ENCODE measurements at regions not wholly inside any gene's neighbourhood (a gene's known extent, or its start where the extent isn't known, plus 50 kb on each side); places are given as distances from the start of the nearest gene placed in this dataset.
"Not testable (repeated sequence)": the region's sequence is repeated elsewhere in the genome, so short reads cannot be mapped to it uniquely, and the experiment has no call there.

DNA sequence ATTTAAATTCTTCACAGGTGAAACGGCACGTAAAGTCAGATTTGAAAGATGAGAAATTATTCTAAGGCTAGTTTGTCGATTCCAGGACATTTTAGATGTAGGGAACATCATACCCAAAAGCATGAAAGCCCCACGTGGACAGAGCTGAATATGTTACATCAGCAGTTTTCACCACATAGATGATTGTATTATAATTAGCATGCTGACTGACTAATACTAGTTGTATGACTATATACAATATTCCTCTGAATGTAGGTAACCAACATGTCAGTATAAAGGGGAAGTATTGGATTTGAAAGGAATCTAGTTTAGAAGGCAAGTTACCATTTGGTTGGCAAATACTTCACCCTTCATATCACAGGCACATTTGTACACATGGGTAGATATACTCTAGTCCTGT lies 304.6 kb downstream of the UBE2NL start:
- ATAC-seq; BruUV-seq (replicated peaks); CTCF ChIA-PET: not testable (repeated sequence)

DNA sequence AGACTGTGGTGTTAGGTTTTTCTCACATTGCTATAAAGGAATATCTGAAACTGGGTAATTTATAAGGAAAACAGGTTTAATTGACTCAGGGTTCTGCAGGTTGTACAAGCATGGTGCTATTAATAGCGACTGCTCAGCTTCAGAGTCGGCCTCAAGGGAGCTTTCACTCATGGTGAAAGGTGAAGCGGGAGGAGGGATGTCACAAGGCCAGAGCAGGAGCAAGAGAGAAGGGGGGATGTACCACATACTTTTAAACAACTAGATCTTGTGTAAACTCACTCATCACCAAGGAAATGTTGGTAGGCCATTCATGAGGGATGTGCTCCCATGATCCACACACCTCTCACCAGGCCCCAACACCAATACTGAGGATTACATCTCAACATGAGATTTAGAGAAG lies 313.2 kb downstream of the UBE2NL start:
- ATAC-seq; H3K4me1 ChIP-seq (ENCODE audit: control insufficient read depth in 1 of 2, insufficient read depth in 2 of 2, low read length in 2 of 2); H3K9me2 ChIP-seq (ENCODE audit: insufficient read depth); DNase-seq (ENCODE audit: low read depth, low spot score); H3K4me3 ChIP-seq (replicated peaks in 1 of 2; ENCODE audit: low read depth in 1 of 2, low read length in 2 of 2); H3K9me3 ChIP-seq (ENCODE audit: control insufficient read depth in 1 of 2, insufficient read depth in 1 of 2, low read depth in 1 of 2, low read length in 2 of 2); BruUV-seq (replicated peaks); H3K27me3 ChIP-seq (ENCODE audit: insufficient read depth, low read length); H2AFZ ChIP-seq (ENCODE audit: low read depth, low read length, poor library complexity, severe bottlenecking); POLR2A ChIA-PET; RAD21 ChIA-PET (ENCODE audit: low non-redundant PET in 1 of 2, low total read pairs in 2 of 2, uncharacterized antibody in 2 of 2, unreplicated experiment in 2 of 2); H4K20me1 ChIP-seq (ENCODE audit: insufficient read depth); H3K9ac ChIP-seq (ENCODE audit: low read length); CTCF ChIA-PET; H3K79me2 ChIP-seq (ENCODE audit: insufficient read depth, low read length); H3K4me2 ChIP-seq (ENCODE audit: low read length); H3K27ac ChIP-seq (ENCODE audit: low read depth, low read length); H3K36me3 ChIP-seq (ENCODE audit: control insufficient read depth in 1 of 2, insufficient read depth in 2 of 2, low read length in 2 of 2); intact Hi-C loops (cut with micrococcal nuclease): not testable (repeated sequence)

More for the DNA sequence above, 304.6 kb downstream of the UBE2NL start:
- H3K27ac ChIP-seq (ENCODE audit: low read depth, low read length); H3K4me2 ChIP-seq (ENCODE audit: low read length); H3K9me3 ChIP-seq (ENCODE audit: control insufficient read depth in 1 of 2, insufficient read depth in 1 of 2, low read depth in 1 of 2, low read length in 2 of 2); RAD21 ChIA-PET (ENCODE audit: low non-redundant PET in 1 of 2, low total read pairs in 2 of 2, uncharacterized antibody in 2 of 2, unreplicated experiment in 2 of 2); H3K79me2 ChIP-seq (ENCODE audit: insufficient read depth, low read length); POLR2A ChIA-PET; H3K36me3 ChIP-seq (ENCODE audit: control insufficient read depth in 1 of 2, insufficient read depth in 2 of 2, low read length in 2 of 2); H4K20me1 ChIP-seq (ENCODE audit: insufficient read depth); intact Hi-C loops (cut with micrococcal nuclease); DNase-seq (ENCODE audit: low read depth, low spot score); H3K9ac ChIP-seq (ENCODE audit: low read length); H2AFZ ChIP-seq (ENCODE audit: low read depth, low read length, poor library complexity, severe bottlenecking); H3K27me3 ChIP-seq (ENCODE audit: insufficient read depth, low read length); H3K4me1 ChIP-seq (ENCODE audit: control insufficient read depth in 1 of 2, insufficient read depth in 2 of 2, low read length in 2 of 2); H3K9me2 ChIP-seq (ENCODE audit: insufficient read depth); H3K4me3 ChIP-seq (replicated peaks in 1 of 2; ENCODE audit: low read depth in 1 of 2, low read length in 2 of 2): not testable (repeated sequence)

DNA sequence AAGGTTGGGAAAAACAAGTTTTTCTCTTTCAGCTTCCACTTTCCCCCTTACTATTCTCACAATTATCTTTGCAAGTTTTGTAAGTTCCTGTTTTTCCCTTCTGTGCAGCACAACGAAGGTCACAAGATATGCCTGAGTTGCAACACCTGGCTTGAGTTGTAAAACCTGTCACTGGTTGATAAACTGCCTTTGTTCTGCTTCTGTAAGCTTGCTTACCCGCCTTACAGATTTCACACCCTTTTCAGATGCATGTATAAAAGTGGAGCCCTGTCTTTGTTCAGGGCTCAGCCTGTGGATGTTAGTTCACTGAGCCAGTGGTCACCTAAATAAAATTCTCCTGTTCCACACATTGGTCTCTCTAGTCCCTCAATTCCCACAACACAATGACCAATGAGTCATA lies 318.9 kb downstream of the UBE2NL start:
- ATAC-seq; BruUV-seq (replicated peaks): not testable (repeated sequence)

DNA sequence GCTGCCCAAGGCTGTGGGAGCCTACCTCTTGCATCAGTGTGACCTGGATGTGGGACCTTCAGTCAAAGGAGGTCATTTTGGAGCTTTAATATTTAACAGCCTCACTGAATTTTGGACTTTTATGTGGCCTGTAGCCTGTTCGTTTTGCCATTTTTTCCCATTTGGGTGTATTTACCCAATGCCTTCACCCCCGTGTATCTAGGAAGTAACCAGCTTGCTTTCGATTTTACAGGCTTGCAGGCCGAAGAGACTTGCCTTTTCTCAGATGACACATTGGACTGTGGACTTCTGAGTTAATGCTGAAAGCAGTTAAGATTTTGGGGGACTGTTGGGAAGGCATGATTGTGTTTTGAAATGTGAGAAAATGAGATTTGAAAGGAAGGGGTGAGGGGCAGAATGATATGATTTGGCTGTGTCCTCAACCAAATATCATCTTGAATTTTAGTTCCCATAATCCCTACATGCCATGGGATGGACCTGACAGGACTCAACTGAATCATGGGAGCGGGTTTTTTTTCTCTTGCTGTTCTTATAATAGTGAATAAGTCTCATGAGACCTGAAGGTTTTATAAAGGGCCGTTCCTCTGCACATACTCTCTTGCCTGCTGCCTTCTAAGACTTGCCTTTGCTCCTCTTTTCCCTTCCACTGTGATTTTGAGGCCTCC lies 324.6 kb downstream of the UBE2NL start:
- POLR2A ChIA-PET; H3K27ac ChIP-seq (ENCODE audit: low read depth, low read length); RAD21 ChIA-PET (ENCODE audit: low non-redundant PET in 1 of 2, low total read pairs in 2 of 2, uncharacterized antibody in 2 of 2, unreplicated experiment in 2 of 2); H4K20me1 ChIP-seq (ENCODE audit: insufficient read depth); H2AFZ ChIP-seq (ENCODE audit: low read depth, low read length, poor library complexity, severe bottlenecking); H3K79me2 ChIP-seq (ENCODE audit: insufficient read depth, low read length); CTCF ChIA-PET; H3K4me2 ChIP-seq (ENCODE audit: low read length); H3K4me1 ChIP-seq (ENCODE audit: control insufficient read depth in 1 of 2, insufficient read depth in 2 of 2, low read length in 2 of 2); H3K4me3 ChIP-seq (replicated peaks in 1 of 2; ENCODE audit: low read depth in 1 of 2, low read length in 2 of 2); intact Hi-C loops (cut with micrococcal nuclease); H3K27me3 ChIP-seq (ENCODE audit: insufficient read depth, low read length); ATAC-seq; H3K9me3 ChIP-seq (ENCODE audit: control insufficient read depth in 1 of 2, insufficient read depth in 1 of 2, low read depth in 1 of 2, low read length in 2 of 2); H3K9me2 ChIP-seq (ENCODE audit: insufficient read depth); DNase-seq (ENCODE audit: low read depth, low spot score); H3K36me3 ChIP-seq (ENCODE audit: control insufficient read depth in 1 of 2, insufficient read depth in 2 of 2, low read length in 2 of 2); BruUV-seq (replicated peaks); H3K9ac ChIP-seq (ENCODE audit: low read length): not testable (repeated sequence)

More for the DNA sequence above, 318.9 kb downstream of the UBE2NL start:
- H3K9me3 ChIP-seq (ENCODE audit: control insufficient read depth in 1 of 2, insufficient read depth in 1 of 2, low read depth in 1 of 2, low read length in 2 of 2); intact Hi-C loops (cut with micrococcal nuclease); H3K79me2 ChIP-seq (ENCODE audit: insufficient read depth, low read length); RAD21 ChIA-PET (ENCODE audit: low non-redundant PET in 1 of 2, low total read pairs in 2 of 2, uncharacterized antibody in 2 of 2, unreplicated experiment in 2 of 2); CTCF ChIA-PET; H3K9me2 ChIP-seq (ENCODE audit: insufficient read depth); H3K4me1 ChIP-seq (ENCODE audit: control insufficient read depth in 1 of 2, insufficient read depth in 2 of 2, low read length in 2 of 2); H3K36me3 ChIP-seq (ENCODE audit: control insufficient read depth in 1 of 2, insufficient read depth in 2 of 2, low read length in 2 of 2); H4K20me1 ChIP-seq (ENCODE audit: insufficient read depth); H3K9ac ChIP-seq (ENCODE audit: low read length); DNase-seq (ENCODE audit: low read depth, low spot score); H3K4me3 ChIP-seq (replicated peaks in 1 of 2; ENCODE audit: low read depth in 1 of 2, low read length in 2 of 2); H3K4me2 ChIP-seq (ENCODE audit: low read length); POLR2A ChIA-PET; H2AFZ ChIP-seq (ENCODE audit: low read depth, low read length, poor library complexity, severe bottlenecking); H3K27me3 ChIP-seq (ENCODE audit: insufficient read depth, low read length); H3K27ac ChIP-seq (ENCODE audit: low read depth, low read length): not testable (repeated sequence)
